ENCODE measurements at regions not wholly inside any gene's neighbourhood (a gene's known extent, or its start where the extent isn't known, plus 50 kb on each side); places are given as distances from the start of the nearest gene placed in this dataset.

GRCh38 chr5:27328480-27328879 lies 290.1 kb upstream of the CDH9 start:
- DNase-seq (ENCODE audit: extremely low spot score): no peak
- WGBS: 79% methylated on average over 4 of the region's 4 CpGs
- intact Hi-C loops (cut with DNase I): no loop called here
- Histone ChIP-seq H3K27me3 (no peaks in the 10 kb centered on the region), H3K4me3 (no peak overlapping the region), H3K36me3 (no peaks in the 10 kb centered on the region), H3K27ac (replicated peaks in 1 of 4) (no peak overlapping the region), H3K4me1 (no peaks in the 10 kb centered on the region), H3K9me3 (no peaks in the 10 kb centered on the region)
- TF ChIP-seq EP300 (IDR thresholded peaks at IDR 0.05): no peak
- no peak for TF ChIP-seq CTCF (IDR thresholded peaks at IDR 0.05)
- TF ChIP-seq POLR2A (IDR thresholded peaks at IDR 0.05; ENCODE audit: low read depth): no peak
- no peak for TF ChIP-seq POLR2AphosphoS5 (IDR thresholded peaks at IDR 0.05)

- Histone ChIP-seq H3K36me3 (no peaks in the 10 kb centered on the region), H3K27me3 (no peaks in the 10 kb centered on the region), H3K4me3 (no peak overlapping the region), H3K27ac (replicated peaks in 1 of 4) (no peak overlapping the region), H3K9me3 (no peaks in the 10 kb centered on the region), H3K4me1 (no peaks in the 10 kb centered on the region)
- DNase-seq (ENCODE audit: extremely low spot score): no peak
- intact Hi-C loops (cut with DNase I): no loop called here
- TF ChIP-seq EP300 (IDR thresholded peaks at IDR 0.05) (no peak), POLR2A (IDR thresholded peaks at IDR 0.05; ENCODE audit: low read depth) (no peak)
Measured at GRCh38 chr5:27325513-27325912, 287.1 kb upstream of the CDH9 start.

GRCh38 chr5:27318701-27319100 lies 280.3 kb upstream of the CDH9 start:
- Histone ChIP-seq H3K27ac (replicated peaks in 1 of 4) (no peak overlapping the region), H3K36me3 (no peaks in the 10 kb centered on the region), H3K27me3 (no peaks in the 10 kb centered on the region), H3K4me3 (no peak overlapping the region), H3K9me3 (no peaks in the 10 kb centered on the region), H3K4me1 (no peaks in the 10 kb centered on the region)
- DNase-seq (ENCODE audit: extremely low spot score): no peak
- intact Hi-C loops (cut with DNase I): no loop called here
- TF ChIP-seq POLR2AphosphoS5 (IDR thresholded peaks at IDR 0.05): no peak
- no peak for TF ChIP-seq EP300 (IDR thresholded peaks at IDR 0.05)
- no peak for TF ChIP-seq POLR2A (IDR thresholded peaks at IDR 0.05; ENCODE audit: low read depth)
- TF ChIP-seq CTCF (IDR thresholded peaks at IDR 0.05): no peak
- 89% methylated on average over 4 of the region's 4 CpGs for WGBS

GRCh38 chr5:27316271-27316650 lies 277.9 kb upstream of the CDH9 start:
- TF ChIP-seq POLR2AphosphoS5 (IDR thresholded peaks at IDR 0.05) (no peak), EP300 (IDR thresholded peaks at IDR 0.05) (no peak), POLR2A (IDR thresholded peaks at IDR 0.05; ENCODE audit: low read depth) (no peak), CTCF (IDR thresholded peaks at IDR 0.05) (no peak)

DNA sequence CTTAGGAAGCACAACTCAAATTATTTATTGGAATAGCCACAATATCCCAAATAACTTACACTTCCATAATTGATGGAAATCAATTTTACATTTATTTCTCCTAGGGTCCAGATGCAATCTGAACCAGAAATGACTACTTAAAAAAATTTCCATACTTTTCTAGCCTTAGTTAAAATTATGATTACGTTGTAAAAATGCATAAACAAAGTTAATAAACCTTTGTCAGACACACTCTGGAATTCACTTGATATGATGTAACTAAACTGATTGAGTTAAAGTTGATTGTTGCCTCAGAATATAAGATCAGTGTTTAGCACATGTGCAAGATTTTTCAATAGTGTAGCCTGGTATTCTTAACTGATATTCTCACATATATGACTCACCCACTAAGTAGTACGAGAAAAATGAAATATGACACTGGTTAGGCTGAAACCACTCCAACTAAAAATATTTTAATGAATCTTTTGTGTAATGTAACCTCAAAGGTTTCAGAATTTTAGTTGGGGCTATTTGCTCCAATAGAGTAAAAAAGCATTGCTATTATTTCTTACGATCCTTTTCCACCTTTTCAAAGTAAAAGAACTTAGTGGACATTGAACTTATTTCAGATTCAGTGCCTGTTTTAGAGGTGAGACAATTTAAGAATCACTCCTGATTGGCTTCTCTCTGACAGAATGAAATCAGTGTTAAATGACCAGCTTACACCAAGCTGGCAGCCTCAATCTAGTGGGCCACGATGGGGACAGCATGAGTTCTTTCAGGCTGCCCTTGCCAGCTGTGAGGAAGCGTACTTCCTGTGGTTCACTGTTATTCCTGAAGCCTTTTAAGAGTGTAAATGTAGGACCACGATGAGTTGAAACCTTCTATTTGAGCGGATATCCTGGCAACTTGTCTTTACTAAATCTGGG lies 277.2 kb upstream of the CDH9 start:
- no peaks in the 10 kb centered on the region for H3K4me1 ChIP-seq
- no peak overlapping the region for H3K27ac ChIP-seq (replicated peaks in 1 of 4)
- intact Hi-C loops (cut with DNase I): no loop called here
- TF ChIP-seq CTCF (IDR thresholded peaks at IDR 0.05) (no peak), POLR2A (IDR thresholded peaks at IDR 0.05; ENCODE audit: low read depth) (no peak), EP300 (IDR thresholded peaks at IDR 0.05) (no peak), POLR2AphosphoS5 (IDR thresholded peaks at IDR 0.05) (no peak)
- no peaks in the 10 kb centered on the region for H3K36me3 ChIP-seq
- no peaks in the 10 kb centered on the region for H3K9me3 ChIP-seq
- no peak overlapping the region for H3K4me3 ChIP-seq
- no peaks in the 10 kb centered on the region for H3K27me3 ChIP-seq
- 56% methylated on average over 7 of the region's 7 CpGs for WGBS
- no peak for DNase-seq (ENCODE audit: extremely low spot score)

More at GRCh38 chr5:27316271-27316650, 277.9 kb upstream of the CDH9 start:
- Histone ChIP-seq H3K27ac (replicated peaks in 1 of 4) (no peak overlapping the region), H3K27me3 (no peaks in the 10 kb centered on the region), H3K9me3 (no peaks in the 10 kb centered on the region), H3K4me1 (no peaks in the 10 kb centered on the region), H3K4me3 (no peak overlapping the region), H3K36me3 (no peaks in the 10 kb centered on the region)
- intact Hi-C loops (cut with DNase I): no loop called here
- DNase-seq (ENCODE audit: extremely low spot score): no peak
- 89% methylated on average over 2 of the region's 2 CpGs for WGBS
